ENCODE measurements at regions not wholly inside any gene's neighbourhood (a gene's known extent, or its start where the extent isn't known, plus 50 kb on each side); places are given as distances from the start of the nearest gene placed in this dataset.
"Not testable (repeated sequence)": the region's sequence is repeated elsewhere in the genome, so short reads cannot be mapped to it uniquely, and the experiment has no call there.

GRCh38 chr10:61818251-61818650 is 83.2 kb upstream of the ARID5B start:
- not testable (repeated sequence) for H3F3A ChIP-seq (ENCODE audit: low read depth); H3K9me2 ChIP-seq (replicated peaks; ENCODE audit: low read depth, low read length); H3K36me3 ChIP-seq (ENCODE audit: insufficient read depth, low read length); H3K4me3 ChIP-seq (ENCODE audit: low read length, poor library complexity, severe bottlenecking); H3K9me3 ChIP-seq (ENCODE audit: insufficient read depth, low read depth, low read length); H4K20me1 ChIP-seq (ENCODE audit: insufficient read depth, low read length, poor library complexity, severe bottlenecking); H3K79me2 ChIP-seq (ENCODE audit: insufficient read depth, low read length); H3K27me3 ChIP-seq (ENCODE audit: insufficient read depth, low read length, poor library complexity, severe bottlenecking)
- H2AFZ ChIP-seq (ENCODE audit: low read length) = peak overlapping the region; percentile 27; the same call in 1 of the 2 replicates
- H3K4me2 ChIP-seq (ENCODE audit: low read depth, low read length, poor library complexity, severe bottlenecking) = peak overlapping the region; percentile 11
- H3K9ac ChIP-seq (ENCODE audit: low read depth, low read length, poor library complexity, severe bottlenecking) = peak overlapping the region; percentile 23
- H3K4me1 ChIP-seq (ENCODE audit: insufficient read depth, low read length, poor library complexity, severe bottlenecking) = peaks cover 62% of the 10 kb centered on the region

GRCh38 chr10:61819208-61819607 is 82.3 kb upstream of the ARID5B start:
- H3K9ac ChIP-seq (ENCODE audit: low read depth, low read length, poor library complexity, severe bottlenecking) = no peak overlapping the region
- no peaks in the 10 kb centered on the region for H3K9me3 ChIP-seq (ENCODE audit: insufficient read depth, low read depth, low read length)
- no peak overlapping the region for H2AFZ ChIP-seq (ENCODE audit: low read length)
- TF ChIP-seq EZH2phosphoT487 (IDR thresholded peaks at IDR 0.05; ENCODE audit: borderline replicate concordance) = no peak
- peak; percentile 65 for TF ChIP-seq CTCF (conservative IDR thresholded peaks at IDR 0.05; ENCODE audit: low read length)
- H3K36me3 ChIP-seq (ENCODE audit: insufficient read depth, low read length) = no peaks in the 10 kb centered on the region
- H3K79me2 ChIP-seq (ENCODE audit: insufficient read depth, low read length) = no peaks in the 10 kb centered on the region
- H3K9me2 ChIP-seq (replicated peaks; ENCODE audit: low read depth, low read length) = no peaks in the 10 kb centered on the region
- no peaks in the 10 kb centered on the region for H3K27me3 ChIP-seq (ENCODE audit: insufficient read depth, low read length, poor library complexity, severe bottlenecking)
- no peak overlapping the region for H3K4me2 ChIP-seq (ENCODE audit: low read depth, low read length, poor library complexity, severe bottlenecking)
- H3F3A ChIP-seq (ENCODE audit: low read depth) = no peaks in the 10 kb centered on the region
- H4K20me1 ChIP-seq (ENCODE audit: insufficient read depth, low read length, poor library complexity, severe bottlenecking) = no peaks in the 10 kb centered on the region
- no peak overlapping the region for H3K4me3 ChIP-seq (ENCODE audit: low read length, poor library complexity, severe bottlenecking)
- peaks cover 60% of the 10 kb centered on the region for H3K4me1 ChIP-seq (ENCODE audit: insufficient read depth, low read length, poor library complexity, severe bottlenecking)

GRCh38 chr10:61821153-61821552 is 80.3 kb upstream of the ARID5B start:
- H4K20me1 ChIP-seq (ENCODE audit: insufficient read depth, low read length, poor library complexity, severe bottlenecking) = no peaks in the 10 kb centered on the region
- H3K9ac ChIP-seq (ENCODE audit: low read depth, low read length, poor library complexity, severe bottlenecking) = no peak overlapping the region
- H3K4me3 ChIP-seq (ENCODE audit: low read length, poor library complexity, severe bottlenecking) = no peak overlapping the region
- no peaks in the 10 kb centered on the region for H3K9me2 ChIP-seq (replicated peaks; ENCODE audit: low read depth, low read length)
- H3F3A ChIP-seq (ENCODE audit: low read depth) = no peaks in the 10 kb centered on the region
- H3K27me3 ChIP-seq (ENCODE audit: insufficient read depth, low read length, poor library complexity, severe bottlenecking) = no peaks in the 10 kb centered on the region
- no peak for TF ChIP-seq CTCF (conservative IDR thresholded peaks at IDR 0.05; ENCODE audit: low read length)
- no peak for TF ChIP-seq EZH2phosphoT487 (IDR thresholded peaks at IDR 0.05; ENCODE audit: borderline replicate concordance)
- no peaks in the 10 kb centered on the region for H3K36me3 ChIP-seq (ENCODE audit: insufficient read depth, low read length)
- H3K9me3 ChIP-seq (ENCODE audit: insufficient read depth, low read depth, low read length) = no peaks in the 10 kb centered on the region
- no peak overlapping the region for H3K4me2 ChIP-seq (ENCODE audit: low read depth, low read length, poor library complexity, severe bottlenecking)
- peak overlapping the region; percentile 85 for H2AFZ ChIP-seq (ENCODE audit: low read length)
- peaks cover 49% of the 10 kb centered on the region for H3K4me1 ChIP-seq (ENCODE audit: insufficient read depth, low read length, poor library complexity, severe bottlenecking)
- H3K79me2 ChIP-seq (ENCODE audit: insufficient read depth, low read length) = no peaks in the 10 kb centered on the region

GRCh38 chr10:61821693-61822092 is 79.8 kb upstream of the ARID5B start:
- H3K4me2 ChIP-seq (ENCODE audit: low read depth, low read length, poor library complexity, severe bottlenecking) = no peak overlapping the region
- peak overlapping the region; percentile 85; the same call in 1 of the 2 replicates for H2AFZ ChIP-seq (ENCODE audit: low read length)
- H3K4me3 ChIP-seq (ENCODE audit: low read length, poor library complexity, severe bottlenecking) = no peak overlapping the region
- H3K79me2 ChIP-seq (ENCODE audit: insufficient read depth, low read length) = no peaks in the 10 kb centered on the region
- H3K9ac ChIP-seq (ENCODE audit: low read depth, low read length, poor library complexity, severe bottlenecking) = no peak overlapping the region
- no peaks in the 10 kb centered on the region for H3K9me3 ChIP-seq (ENCODE audit: insufficient read depth, low read depth, low read length)
- no peaks in the 10 kb centered on the region for H3K27me3 ChIP-seq (ENCODE audit: insufficient read depth, low read length, poor library complexity, severe bottlenecking)
- TF ChIP-seq EZH2phosphoT487 (IDR thresholded peaks at IDR 0.05; ENCODE audit: borderline replicate concordance) (no peak), CTCF (conservative IDR thresholded peaks at IDR 0.05; ENCODE audit: low read length) (no peak)
- peaks cover 47% of the 10 kb centered on the region for H3K4me1 ChIP-seq (ENCODE audit: insufficient read depth, low read length, poor library complexity, severe bottlenecking)
- H4K20me1 ChIP-seq (ENCODE audit: insufficient read depth, low read length, poor library complexity, severe bottlenecking) = no peaks in the 10 kb centered on the region
- H3K36me3 ChIP-seq (ENCODE audit: insufficient read depth, low read length) = no peaks in the 10 kb centered on the region
- no peaks in the 10 kb centered on the region for H3F3A ChIP-seq (ENCODE audit: low read depth)
- no peaks in the 10 kb centered on the region for H3K9me2 ChIP-seq (replicated peaks; ENCODE audit: low read depth, low read length)
